GM12891 (cell line): ENCODE measurements at regions not wholly inside any gene's neighbourhood (a gene's known extent, or its start where the extent isn't known, plus 50 kb on each side); places are given as distances from the start of the nearest gene placed in this dataset.

ENCODE experiments used
- PAX5 ChIP-seq: IDR thresholded peaks from 2 replicates; pipeline ENCODE4 v1.6.1; 2011; ENCODE audit warnings: low read length, moderate library complexity, mild to moderate bottlenecking; ENCODE audit not compliant: insufficient read depth, severe bottlenecking
- POLR2A ChIP-seq: IDR thresholded peaks from 2 replicates; pipeline ENCODE4 v1.6.1; 2011; ENCODE audit warnings: low read depth, low read length, control low read depth
- POLR2AphosphoS5 ChIP-seq: IDR thresholded peaks from 2 replicates; pipeline ENCODE4 v1.6.1; 2011; ENCODE audit warnings: low read depth, low read length, control low read depth
- POU2F2 ChIP-seq: IDR thresholded peaks from 2 replicates; pipeline ENCODE4 v1.6.1; 2011; ENCODE audit warnings: low read depth, mild to moderate bottlenecking, control low read depth, low read length, moderate library complexity
- SPI1 ChIP-seq: IDR thresholded peaks from 2 replicates; pipeline ENCODE4 v1.6.1; 2011; ENCODE audit warnings: low read depth, low read length, control low read depth
- TAF1 ChIP-seq: IDR thresholded peaks from 2 replicates; pipeline ENCODE4 v1.6.1; 2011; ENCODE audit warnings: low read depth, low read length, control low read depth

- TF ChIP-seq POLR2A (no peak), POLR2AphosphoS5 (no peak), TAF1 (no peak), POU2F2 (no peak), SPI1 (no peak), PAX5 (no peak)
Measured at GRCh38 chr11:103651341-103651998, 385.0 kb upstream of the DDI1 start.
